HCT116 (cell line): ENCODE measurements at regions not wholly inside any gene's neighbourhood (a gene's known extent, or its start where the extent isn't known, plus 50 kb on each side); places are given as distances from the start of the nearest gene placed in this dataset.

Source experiments
- ATAC-seq: fragments of 200-7000 bp; cut with Tn5 transposase; 2 replicates; pipeline ENCODE4 v1.9.1; 2020; ENCODE audit warnings: mild to moderate bottlenecking, moderate library complexity
- BruUV-seq: library from RNA; stranded (reverse); fragments of 400-500 nt; replicated peaks from 2 replicates; lab custom pipeline; 2021; lab: Mats Ljungman, UMichigan
- CTCF ChIA-PET: fragments of 300-600 bp; sonication (Branson Sonifier 250); formaldehyde crosslinking; loops from one replicate; lab custom pipeline; 2021; ENCODE audit warnings: antibody characterized with exemption; lab: Charles Lee
- POLR2A ChIA-PET: fragments of 300-600, 350-600 bp; sonication (Branson Sonifier 250); formaldehyde crosslinking; loops from one replicate; lab custom pipeline; 2021; ENCODE audit warnings: antibody characterized with exemption; lab: Charles Lee
- RAD21 ChIA-PET, 2 experiments: fragments of 300-600 bp; sonication (Branson Sonifier 250); formaldehyde crosslinking; loops; one replicate each; lab custom pipeline; 2023; ENCODE audit warnings: low total read pairs in 2 of 2; ENCODE audit not compliant: uncharacterized antibody in 2 of 2, unreplicated experiment in 2 of 2, low non-redundant PET in 1 of 2; lab: Charles Lee
- DNase-seq: peaks from one replicate; pipeline ENCODE4 v3.0.0-alpha.2; 2010; ENCODE audit warnings: low read depth, low spot score
- H2AFZ ChIP-seq: fragments of 200-600 bp; shearing (Covaris generic), sonication (generic); 2 replicates; pipeline ENCODE4 v1.6.1; 2017; ENCODE audit warnings: low read depth, mixed run types, mixed read lengths, antibody characterized with exemption, low read length; ENCODE audit not compliant: poor library complexity, severe bottlenecking
- H3K27ac ChIP-seq: 2 replicates; pipeline ENCODE4 v1.5.1; 2012; ENCODE audit warnings: low read depth, low read length
- H3K27me3 ChIP-seq: fragments of 200-600 bp; sonication (generic); 2 replicates; pipeline ENCODE4 v1.6.1; 2016; ENCODE audit warnings: mixed run types, low read length, mixed read lengths; ENCODE audit not compliant: insufficient read depth
- H3K36me3 ChIP-seq, 2 experiments: fragments of 200-500 bp in 1 of 2; fragments of 200-600 bp in 1 of 2; sonication (Bioruptor generic) in 1 of 2; sonication (generic) in 1 of 2; 2 replicates each; pipeline versions ENCODE4 v1.5.1 to v1.6.1; 2014 to 2016; ENCODE audit warnings: low read length in 2 of 2, inconsistent platforms in 1 of 2, mixed read lengths in 1 of 2, mixed run types in 1 of 2; ENCODE audit not compliant: insufficient read depth in 2 of 2, control insufficient read depth in 1 of 2
- H3K4me1 ChIP-seq, 2 experiments: fragments of 200-600 bp in 1 of 2; sonication (generic) in 1 of 2; 2 replicates each; pipeline versions ENCODE4 v1.5.1 to v1.6.1; 2012 to 2017; ENCODE audit warnings: low read length in 2 of 2, inconsistent platforms in 1 of 2, mild to moderate bottlenecking in 1 of 2, mixed read lengths in 1 of 2, mixed run types in 1 of 2, moderate library complexity in 1 of 2; ENCODE audit not compliant: insufficient read depth in 2 of 2, control insufficient read depth in 1 of 2
- H3K4me2 ChIP-seq: fragments of 200-600 bp; sonication (generic); 2 replicates; pipeline ENCODE4 v1.6.1; 2017; ENCODE audit warnings: mixed run types, low read length, mixed read lengths
- H3K4me3 ChIP-seq, 2 experiments: fragments of 200-600 bp in 1 of 2; sonication (generic) in 1 of 2; replicated peaks in 1 of 2; 2 replicates each; pipeline ENCODE4 v1.5.1; 2011 to 2016; ENCODE audit warnings: low read length in 2 of 2, control low read depth in 1 of 2, low read depth in 1 of 2, mild to moderate bottlenecking in 1 of 2, mixed read lengths in 1 of 2, mixed run types in 1 of 2
- H3K79me2 ChIP-seq: fragments of 200-600 bp; sonication (generic); 2 replicates; pipeline ENCODE4 v1.6.1; 2017; ENCODE audit warnings: mild to moderate bottlenecking, mixed run types, low read length, moderate library complexity, mixed read lengths; ENCODE audit not compliant: insufficient read depth
- H3K9ac ChIP-seq: fragments of 200-600 bp; sonication (generic); 2 replicates; pipeline ENCODE4 v1.6.1; 2016; ENCODE audit warnings: low read length, mixed read lengths
- H3K9me2 ChIP-seq: fragments of 200-600 bp; sonication (generic), shearing (Covaris generic); 2 replicates; pipeline ENCODE4 v1.6.1; 2017; ENCODE audit warnings: mixed run types, mild to moderate bottlenecking, moderate library complexity; ENCODE audit not compliant: insufficient read depth
- H3K9me3 ChIP-seq, 2 experiments: fragments of 200-500 bp in 1 of 2; fragments of 200-600 bp in 1 of 2; sonication (Bioruptor generic) in 1 of 2; sonication (generic) in 1 of 2; 2 replicates each; pipeline ENCODE4 v1.6.1; 2014 to 2017; ENCODE audit warnings: low read length in 2 of 2, mixed read lengths in 2 of 2, inconsistent platforms in 1 of 2, low read depth in 1 of 2, mild to moderate bottlenecking in 1 of 2, mixed run types in 1 of 2, moderate library complexity in 1 of 2; ENCODE audit not compliant: control insufficient read depth in 1 of 2, insufficient read depth in 1 of 2
- H4K20me1 ChIP-seq: fragments of 200-600 bp; sonication (generic), shearing (Covaris generic); 2 replicates; pipeline ENCODE4 v1.6.1; 2017; ENCODE audit warnings: mixed run types, mild to moderate bottlenecking, moderate library complexity; ENCODE audit not compliant: insufficient read depth
- CEBPB ChIP-seq: IDR thresholded peaks from 2 replicates; pipeline ENCODE4 v1.6.1; 2012; ENCODE audit warnings: low read depth
- EZH2 ChIP-seq: fragments of 200-600 bp; sonication (generic); IDR thresholded peaks from 2 replicates; pipeline ENCODE4 v1.6.1; 2017; ENCODE audit warnings: antibody characterized with exemption, mixed run types
- JUND ChIP-seq: IDR thresholded peaks from 2 replicates; pipeline ENCODE4 v1.6.1; 2012
- POLR2AphosphoS5 ChIP-seq: IDR thresholded peaks from 2 replicates; pipeline ENCODE4 v1.6.1; 2011; ENCODE audit warnings: mild to moderate bottlenecking, low read depth, low read length, moderate library complexity
- RAD21 ChIP-seq: IDR thresholded peaks from 2 replicates; pipeline ENCODE4 v1.6.1; 2012; ENCODE audit warnings: low read depth, mild to moderate bottlenecking
- SRF ChIP-seq: IDR thresholded peaks from 2 replicates; pipeline ENCODE4 v1.6.1; 2012; ENCODE audit warnings: low read depth
- ZBTB33 ChIP-seq: IDR thresholded peaks from 2 replicates; pipeline ENCODE4 v1.6.1; 2011; ENCODE audit warnings: mild to moderate bottlenecking, low read length, moderate library complexity; ENCODE audit not compliant: insufficient replicate concordance; ENCODE audit errors: extremely low read depth
- intact Hi-C: fragments of 100-400 bp; cut with micrococcal nuclease; formaldehyde crosslinking; loops from 2 replicates; pipeline ENCODE4 v1.10.0; 2022
- TF ChIP-seq, protein P1 (sequence below), 3 experiments: fragments of 200-600 bp in 1 of 3; sonication (generic) in 1 of 3; IDR thresholded peaks in 2 of 3; conservative IDR thresholded peaks in 1 of 3; 2 replicates each; pipeline ENCODE4 v1.5.1; 2012 to 2017; ENCODE audit warnings: low read depth in 2 of 3, low read length in 2 of 3, antibody characterized with exemption in 1 of 3, borderline replicate concordance in 1 of 3, control low read depth in 1 of 3, mild to moderate bottlenecking in 1 of 3, mixed read lengths in 1 of 3, mixed run types in 1 of 3, moderate library complexity in 1 of 3; ENCODE audit not compliant: insufficient read depth in 1 of 3
- TF ChIP-seq, protein P2 (sequence below): IDR thresholded peaks from 2 replicates; pipeline ENCODE4 v1.6.1; 2012; ENCODE audit warnings: low read depth

GRCh38 chr7:95718577-95719410, 53.6 kb upstream of the DYNC1I1 start:
- Histone ChIP-seq H3K79me2 (no peaks in the 10 kb centered on the region), H3K4me2 (no peak overlapping the region), H2AFZ (no peak overlapping the region), H3K4me1 (no peaks in the 10 kb centered on the region), H3K4me3 (no peak overlapping the region), H3K27me3 (peaks cover 11% of the 10 kb centered on the region; the same call in 1 of the 2 replicates), H3K9ac (no peak overlapping the region), H3K36me3 (no peaks in the 10 kb centered on the region), H3K27ac (no peak overlapping the region), H4K20me1 (no peaks in the 10 kb centered on the region), H3K9me3 (no peaks in the 10 kb centered on the region), H3K9me2 (no peaks in the 10 kb centered on the region)
- POLR2A ChIA-PET, result no interaction called here
- DNase-seq, result peak; percentile 7
- RAD21 ChIA-PET, result interaction anchor here in 1 of 2 experiments (1.0 kb wide), 1 partner anchor 152 kb away, joined by 3 read pairs; no protein-coding TSS in a partner anchor
- intact Hi-C loops, result loop anchor here (10.0 kb wide), 1 partner anchor 1466 kb away; no protein-coding TSS in a partner anchor
- no TSS peak for BruUV-seq
- peak; percentile 58 for ATAC-seq
- CTCF ChIA-PET, result interaction anchor here (0.8 to 1.1 kb wide), 3 partner anchors 148 to 197 kb away, joined by 3 to 11 read pairs (median 5); no protein-coding TSS in a partner anchor
- TF ChIP-seq POLR2AphosphoS5, result no peak
- TF ChIP-seq RAD21, result peak; percentile 65
- no peak for TF ChIP-seq CEBPB
- TF ChIP-seq, protein P1, sequence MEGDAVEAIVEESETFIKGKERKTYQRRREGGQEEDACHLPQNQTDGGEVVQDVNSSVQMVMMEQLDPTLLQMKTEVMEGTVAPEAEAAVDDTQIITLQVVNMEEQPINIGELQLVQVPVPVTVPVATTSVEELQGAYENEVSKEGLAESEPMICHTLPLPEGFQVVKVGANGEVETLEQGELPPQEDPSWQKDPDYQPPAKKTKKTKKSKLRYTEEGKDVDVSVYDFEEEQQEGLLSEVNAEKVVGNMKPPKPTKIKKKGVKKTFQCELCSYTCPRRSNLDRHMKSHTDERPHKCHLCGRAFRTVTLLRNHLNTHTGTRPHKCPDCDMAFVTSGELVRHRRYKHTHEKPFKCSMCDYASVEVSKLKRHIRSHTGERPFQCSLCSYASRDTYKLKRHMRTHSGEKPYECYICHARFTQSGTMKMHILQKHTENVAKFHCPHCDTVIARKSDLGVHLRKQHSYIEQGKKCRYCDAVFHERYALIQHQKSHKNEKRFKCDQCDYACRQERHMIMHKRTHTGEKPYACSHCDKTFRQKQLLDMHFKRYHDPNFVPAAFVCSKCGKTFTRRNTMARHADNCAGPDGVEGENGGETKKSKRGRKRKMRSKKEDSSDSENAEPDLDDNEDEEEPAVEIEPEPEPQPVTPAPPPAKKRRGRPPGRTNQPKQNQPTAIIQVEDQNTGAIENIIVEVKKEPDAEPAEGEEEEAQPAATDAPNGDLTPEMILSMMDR (IDR thresholded peaks at IDR 0.05 in 2 of 3, conservative IDR thresholded peaks at IDR 0.05 in 1 of 3; ENCODE audit: borderline replicate concordance in 1 of 3, insufficient read depth in 1 of 3, low read depth in 2 of 3, low read length in 2 of 3), result peak; percentile 38 to 56 (median 41); a peak in 4 of 6 replicates
- no peak for TF ChIP-seq EZH2
- TF ChIP-seq, protein P2, sequence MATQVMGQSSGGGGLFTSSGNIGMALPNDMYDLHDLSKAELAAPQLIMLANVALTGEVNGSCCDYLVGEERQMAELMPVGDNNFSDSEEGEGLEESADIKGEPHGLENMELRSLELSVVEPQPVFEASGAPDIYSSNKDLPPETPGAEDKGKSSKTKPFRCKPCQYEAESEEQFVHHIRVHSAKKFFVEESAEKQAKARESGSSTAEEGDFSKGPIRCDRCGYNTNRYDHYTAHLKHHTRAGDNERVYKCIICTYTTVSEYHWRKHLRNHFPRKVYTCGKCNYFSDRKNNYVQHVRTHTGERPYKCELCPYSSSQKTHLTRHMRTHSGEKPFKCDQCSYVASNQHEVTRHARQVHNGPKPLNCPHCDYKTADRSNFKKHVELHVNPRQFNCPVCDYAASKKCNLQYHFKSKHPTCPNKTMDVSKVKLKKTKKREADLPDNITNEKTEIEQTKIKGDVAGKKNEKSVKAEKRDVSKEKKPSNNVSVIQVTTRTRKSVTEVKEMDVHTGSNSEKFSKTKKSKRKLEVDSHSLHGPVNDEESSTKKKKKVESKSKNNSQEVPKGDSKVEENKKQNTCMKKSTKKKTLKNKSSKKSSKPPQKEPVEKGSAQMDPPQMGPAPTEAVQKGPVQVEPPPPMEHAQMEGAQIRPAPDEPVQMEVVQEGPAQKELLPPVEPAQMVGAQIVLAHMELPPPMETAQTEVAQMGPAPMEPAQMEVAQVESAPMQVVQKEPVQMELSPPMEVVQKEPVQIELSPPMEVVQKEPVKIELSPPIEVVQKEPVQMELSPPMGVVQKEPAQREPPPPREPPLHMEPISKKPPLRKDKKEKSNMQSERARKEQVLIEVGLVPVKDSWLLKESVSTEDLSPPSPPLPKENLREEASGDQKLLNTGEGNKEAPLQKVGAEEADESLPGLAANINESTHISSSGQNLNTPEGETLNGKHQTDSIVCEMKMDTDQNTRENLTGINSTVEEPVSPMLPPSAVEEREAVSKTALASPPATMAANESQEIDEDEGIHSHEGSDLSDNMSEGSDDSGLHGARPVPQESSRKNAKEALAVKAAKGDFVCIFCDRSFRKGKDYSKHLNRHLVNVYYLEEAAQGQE, result no peak
- TF ChIP-seq JUND, result no peak
- TF ChIP-seq ZBTB33, result no peak
- no peak for TF ChIP-seq SRF
